BJ (cell line): ENCODE measurements at regions not wholly inside any gene's neighbourhood (a gene's known extent, or its start where the extent isn't known, plus 50 kb on each side); places are given as distances from the start of the nearest gene placed in this dataset.
"Not testable (repeated sequence)": the region's sequence is repeated elsewhere in the genome, so short reads cannot be mapped to it uniquely, and the experiment has no call there.

ENCODE experiments used
- CTCF ChIA-PET: fragments of 350-600 bp; formaldehyde crosslinking; extraction: SDS; loops from one replicate; lab custom pipeline; 2021; ENCODE audit warnings: antibody characterized with exemption, inconsistent platforms; lab: Yijun Ruan, JAX
- POLR2A ChIA-PET: fragments of 300-600 bp; sonication (Branson Sonifier 250); formaldehyde crosslinking; extraction: SDS; loops from one replicate; lab custom pipeline; 2021; ENCODE audit warnings: antibody characterized with exemption; lab: Charles Lee
- DNase-seq: peaks from one replicate; pipeline ENCODE4 v3.0.0-alpha.2; 2011; ENCODE audit warnings: low read depth
- H3K27me3 ChIP-seq: 2 replicates; pipeline ENCODE4 v1.6.0; 2011; ENCODE audit warnings: low read length; ENCODE audit not compliant: control insufficient read depth, insufficient read depth
- H3K36me3 ChIP-seq: 2 replicates; pipeline ENCODE4 v1.5.1; 2011; ENCODE audit warnings: low read length; ENCODE audit not compliant: control insufficient read depth, insufficient read depth
- H3K4me3 ChIP-seq: 2 replicates; pipeline ENCODE4 v1.5.1; 2011; ENCODE audit warnings: low read depth, mild to moderate bottlenecking, control low read depth, low read length
- CTCF ChIP-seq: IDR thresholded peaks from 2 replicates; pipeline ENCODE4 v1.5.1; 2011; ENCODE audit warnings: low read depth, mild to moderate bottlenecking, control low read depth, inconsistent platforms, low read length, moderate library complexity; ENCODE audit not compliant: insufficient read depth

GRCh38 chr22:11307998-11308397, 4220.0 kb upstream of the OR11H1 start:
- Histone ChIP-seq H3K27me3 (no peaks in the 10 kb centered on the region), H3K36me3 (no peaks in the 10 kb centered on the region), H3K4me3 (no peak overlapping the region)
- ChIA-PET POLR2A (no interaction called here), CTCF (no interaction called here)
- no peak for TF ChIP-seq CTCF
- DNase-seq: no peak

DNA sequence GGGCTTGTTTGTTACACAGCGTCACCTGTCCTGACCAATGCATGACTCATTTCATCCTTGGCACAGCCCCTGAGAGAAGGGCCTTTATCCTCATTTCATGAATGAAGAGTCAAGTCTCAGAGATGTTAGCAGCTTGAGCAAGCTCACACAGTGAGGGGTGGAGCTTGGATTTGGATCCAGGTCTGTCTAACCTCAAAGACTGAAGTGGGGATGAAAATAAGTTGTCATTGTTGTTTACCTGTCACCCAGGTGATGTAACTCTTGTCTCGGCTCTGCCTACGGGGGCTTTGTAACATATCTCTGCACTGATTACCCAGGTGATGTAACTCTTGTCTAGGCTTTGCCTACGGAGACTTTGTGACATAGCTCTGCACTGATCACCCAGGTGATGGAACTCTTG, 4218.2 kb upstream of the OR11H1 start:
- DNase-seq, H3K4me3 ChIP-seq, POLR2A ChIA-PET, CTCF ChIA-PET, H3K27me3 ChIP-seq, H3K36me3 ChIP-seq: not testable (repeated sequence)

DNA sequence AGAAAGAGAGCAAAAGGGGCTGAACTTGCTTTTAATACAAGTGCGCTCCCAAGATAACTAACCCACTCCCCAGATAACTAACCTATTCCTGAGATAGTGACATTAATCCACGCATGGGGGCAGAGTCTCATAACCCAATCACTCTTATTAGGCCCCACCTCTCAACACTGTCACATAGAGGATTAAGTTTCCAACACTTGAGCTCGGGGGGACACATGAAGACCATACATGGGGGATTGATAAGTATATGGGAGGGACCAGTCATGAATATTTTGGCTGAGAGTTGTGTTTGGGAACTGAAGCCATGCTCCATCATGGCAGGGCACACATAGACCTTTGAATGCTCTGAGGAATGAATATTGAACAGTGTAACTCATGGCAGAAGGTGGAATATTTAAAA, 4217.3 kb upstream of the OR11H1 start:
- CTCF ChIA-PET, H3K4me3 ChIP-seq, DNase-seq, H3K36me3 ChIP-seq, POLR2A ChIA-PET, H3K27me3 ChIP-seq: not testable (repeated sequence)

GRCh38 chr22:11312640-11313039, 4215.4 kb upstream of the OR11H1 start:
- DNase-seq, H3K36me3 ChIP-seq, H3K4me3 ChIP-seq, POLR2A ChIA-PET, H3K27me3 ChIP-seq, CTCF ChIA-PET: not testable (repeated sequence)

DNA sequence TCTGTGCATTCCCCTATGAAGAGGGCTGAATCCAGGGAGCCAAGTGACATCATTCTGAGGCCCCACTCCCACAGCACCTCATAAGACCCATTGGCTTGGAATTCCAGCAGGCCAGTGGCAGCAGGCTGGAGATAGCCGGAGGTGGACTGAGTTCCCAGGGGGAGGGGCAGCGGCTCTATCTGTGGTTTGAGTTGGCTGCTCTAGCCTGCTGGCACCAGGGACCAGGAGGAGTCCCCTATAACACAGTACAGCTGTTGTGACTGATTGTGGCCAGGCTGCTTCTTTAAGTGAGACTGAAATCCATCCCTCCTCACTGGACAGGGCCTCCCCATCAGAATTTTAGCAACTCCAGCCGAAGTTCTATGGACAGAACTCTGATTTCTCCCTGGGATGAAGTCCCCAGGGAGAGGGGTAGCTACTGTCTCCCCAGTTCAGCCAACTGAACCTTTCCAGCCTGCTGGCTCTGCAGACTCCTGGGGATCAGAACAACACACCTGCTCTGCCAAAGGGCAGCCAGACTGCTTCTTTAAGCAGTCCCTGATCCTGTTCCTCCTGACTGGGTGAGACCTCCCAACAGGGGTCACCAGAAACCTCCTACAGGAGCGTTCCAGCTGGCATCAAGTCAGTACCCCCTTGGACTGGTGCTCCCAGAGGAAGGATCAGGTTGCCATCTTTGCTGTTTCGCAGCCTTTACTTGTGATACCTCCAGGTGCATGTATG, 4214.8 kb upstream of the OR11H1 start:
- H3K27me3 ChIP-seq, DNase-seq, H3K36me3 ChIP-seq, POLR2A ChIA-PET, H3K4me3 ChIP-seq, CTCF ChIA-PET: not testable (repeated sequence)

DNA sequence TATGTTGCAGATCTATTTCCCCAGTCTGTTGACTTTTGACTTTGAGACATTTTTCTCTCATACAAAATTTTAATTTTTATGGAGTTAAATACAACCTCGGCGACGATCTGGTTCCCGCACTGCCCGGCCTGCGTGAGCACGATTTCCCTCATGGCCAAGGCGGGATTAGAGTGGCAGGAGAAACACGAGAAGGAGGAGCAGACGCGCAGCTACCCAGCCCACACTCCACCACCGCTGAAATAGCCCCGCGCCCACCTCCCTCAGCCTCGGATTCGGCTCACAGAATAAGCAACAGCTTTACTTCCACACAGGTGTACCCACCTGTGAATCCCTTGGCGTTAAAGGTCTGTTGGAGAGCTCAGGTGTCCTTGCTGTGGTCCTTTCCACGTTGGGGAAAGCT, 4209.4 kb upstream of the OR11H1 start:
- H3K4me3 ChIP-seq, H3K36me3 ChIP-seq, POLR2A ChIA-PET, H3K27me3 ChIP-seq, DNase-seq, CTCF ChIA-PET: not testable (repeated sequence)

DNA sequence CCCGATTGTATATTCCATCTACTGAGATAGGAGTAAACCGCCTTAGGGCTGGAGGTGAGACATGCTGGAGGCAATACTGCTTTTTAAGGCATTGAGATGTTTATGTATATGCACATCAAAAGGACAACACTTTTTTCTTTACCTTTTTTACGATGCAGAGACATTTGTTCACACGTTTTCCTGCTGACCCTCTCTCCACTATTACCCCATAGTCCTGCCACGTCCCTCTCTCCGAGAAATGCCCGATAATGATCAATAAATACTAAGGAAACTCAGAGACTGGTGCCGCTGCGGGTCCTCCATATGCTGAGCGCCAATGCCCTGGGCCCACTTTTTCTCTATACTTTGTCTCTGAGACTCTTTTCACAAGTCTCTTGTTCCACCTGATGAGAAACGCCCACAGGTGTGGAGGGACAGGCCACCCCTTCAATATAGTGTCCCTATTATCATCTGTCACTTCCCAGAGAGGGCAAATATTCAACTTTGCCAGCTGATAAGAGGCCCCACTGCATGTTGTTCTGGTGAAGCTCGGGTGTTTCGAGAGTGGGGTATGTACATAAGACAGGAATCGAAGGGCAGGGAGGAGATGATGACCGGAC, 4203.5 kb upstream of the OR11H1 start:
- H3K4me3 ChIP-seq, POLR2A ChIA-PET, CTCF ChIA-PET, DNase-seq, H3K36me3 ChIP-seq, H3K27me3 ChIP-seq: not testable (repeated sequence)

- CTCF ChIA-PET: no interaction called here
- Histone ChIP-seq H3K4me3 (no peak overlapping the region), H3K27me3 (no peaks in the 10 kb centered on the region), H3K36me3 (no peaks in the 10 kb centered on the region)
- POLR2A ChIA-PET: no interaction called here
- no peak for TF ChIP-seq CTCF
- no peak for DNase-seq
Measured at GRCh38 chr22:11325767-11326166, 4202.2 kb upstream of the OR11H1 start.

GRCh38 chr22:11341387-11342068, 4186.5 kb upstream of the OR11H1 start:
- CTCF ChIA-PET, H3K4me3 ChIP-seq, DNase-seq, H3K27me3 ChIP-seq, H3K36me3 ChIP-seq, POLR2A ChIA-PET: not testable (repeated sequence)

DNA sequence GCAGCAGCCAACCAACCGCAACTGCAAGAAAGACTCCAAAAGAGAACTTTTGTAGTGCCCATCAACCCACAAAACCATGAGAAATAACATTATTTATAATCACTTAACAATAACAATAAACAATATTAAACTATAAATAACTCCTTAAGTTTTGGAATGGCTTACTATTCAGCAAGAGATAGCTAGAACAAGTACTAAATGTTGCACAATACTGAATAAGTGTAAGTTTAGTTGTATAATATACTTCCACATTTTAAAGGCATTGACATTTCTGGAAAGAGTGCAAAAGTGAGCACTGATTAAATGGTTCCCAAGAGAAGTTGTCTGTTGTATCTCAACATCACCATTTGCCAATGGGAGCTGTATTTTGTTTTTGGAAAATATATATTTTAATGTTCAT, 4176.8 kb upstream of the OR11H1 start:
- DNase-seq, H3K4me3 ChIP-seq, POLR2A ChIA-PET, H3K27me3 ChIP-seq, CTCF ChIA-PET, H3K36me3 ChIP-seq: not testable (repeated sequence)

GRCh38 chr22:11352287-11352686, 4175.7 kb upstream of the OR11H1 start:
- CTCF ChIA-PET, DNase-seq, H3K4me3 ChIP-seq, H3K27me3 ChIP-seq, POLR2A ChIA-PET, H3K36me3 ChIP-seq: not testable (repeated sequence)
